ENCODE measurements at regions not wholly inside any gene's neighbourhood (a gene's known extent, or its start where the extent isn't known, plus 50 kb on each side); places are given as distances from the start of the nearest gene placed in this dataset.

- TF ChIP-seq GABPA (IDR thresholded peaks at IDR 0.05; ENCODE audit: low read depth) (no peak), CTCF (IDR thresholded peaks at IDR 0.05; ENCODE audit: insufficient read depth, low read length) (no peak), POLR2AphosphoS5 (IDR thresholded peaks at IDR 0.05; ENCODE audit: low read depth) (no peak), SPI1 (IDR thresholded peaks at IDR 0.05; ENCODE audit: borderline replicate concordance, low read depth) (no peak)
- TF ChIP-seq, protein P1, sequence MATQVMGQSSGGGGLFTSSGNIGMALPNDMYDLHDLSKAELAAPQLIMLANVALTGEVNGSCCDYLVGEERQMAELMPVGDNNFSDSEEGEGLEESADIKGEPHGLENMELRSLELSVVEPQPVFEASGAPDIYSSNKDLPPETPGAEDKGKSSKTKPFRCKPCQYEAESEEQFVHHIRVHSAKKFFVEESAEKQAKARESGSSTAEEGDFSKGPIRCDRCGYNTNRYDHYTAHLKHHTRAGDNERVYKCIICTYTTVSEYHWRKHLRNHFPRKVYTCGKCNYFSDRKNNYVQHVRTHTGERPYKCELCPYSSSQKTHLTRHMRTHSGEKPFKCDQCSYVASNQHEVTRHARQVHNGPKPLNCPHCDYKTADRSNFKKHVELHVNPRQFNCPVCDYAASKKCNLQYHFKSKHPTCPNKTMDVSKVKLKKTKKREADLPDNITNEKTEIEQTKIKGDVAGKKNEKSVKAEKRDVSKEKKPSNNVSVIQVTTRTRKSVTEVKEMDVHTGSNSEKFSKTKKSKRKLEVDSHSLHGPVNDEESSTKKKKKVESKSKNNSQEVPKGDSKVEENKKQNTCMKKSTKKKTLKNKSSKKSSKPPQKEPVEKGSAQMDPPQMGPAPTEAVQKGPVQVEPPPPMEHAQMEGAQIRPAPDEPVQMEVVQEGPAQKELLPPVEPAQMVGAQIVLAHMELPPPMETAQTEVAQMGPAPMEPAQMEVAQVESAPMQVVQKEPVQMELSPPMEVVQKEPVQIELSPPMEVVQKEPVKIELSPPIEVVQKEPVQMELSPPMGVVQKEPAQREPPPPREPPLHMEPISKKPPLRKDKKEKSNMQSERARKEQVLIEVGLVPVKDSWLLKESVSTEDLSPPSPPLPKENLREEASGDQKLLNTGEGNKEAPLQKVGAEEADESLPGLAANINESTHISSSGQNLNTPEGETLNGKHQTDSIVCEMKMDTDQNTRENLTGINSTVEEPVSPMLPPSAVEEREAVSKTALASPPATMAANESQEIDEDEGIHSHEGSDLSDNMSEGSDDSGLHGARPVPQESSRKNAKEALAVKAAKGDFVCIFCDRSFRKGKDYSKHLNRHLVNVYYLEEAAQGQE (IDR thresholded peaks at IDR 0.05; ENCODE audit: insufficient replicate concordance, low read depth), result no peak
- no peaks in the 10 kb centered on the region for H3K27me3 ChIP-seq (ENCODE audit: insufficient read depth, poor library complexity, severe bottlenecking)
- no peak overlapping the region for H3K27ac ChIP-seq (replicated peaks)
- H3K4me3 ChIP-seq (replicated peaks; ENCODE audit: insufficient read depth, low read length), result no peak overlapping the region
- peak in 1 of 2 experiments; percentile 21 for DNase-seq (ENCODE audit: low read depth in 1 of 2, low spot score in 1 of 2)
These were observed 508.1 kb upstream of the ARX start for GRCh38 chrX:25523574-25524540.

DNA sequence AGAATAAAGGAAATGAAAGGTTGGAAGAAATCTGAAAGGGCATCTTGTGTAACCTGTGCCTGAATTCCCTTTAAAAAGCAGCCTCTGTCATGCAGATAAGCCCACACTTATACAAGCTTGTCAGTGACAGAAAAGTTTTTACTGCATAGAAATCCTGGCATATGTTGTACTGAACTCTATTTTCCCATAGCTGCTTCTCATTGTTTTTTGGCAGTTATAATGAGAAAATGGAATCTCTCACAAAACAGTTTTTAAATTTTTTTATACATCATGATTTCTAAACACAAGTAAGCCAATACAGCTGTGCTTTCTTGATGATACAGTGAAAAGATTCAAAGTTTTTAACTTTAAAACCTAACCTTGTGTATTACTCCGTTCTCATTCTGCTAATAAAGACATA lies 511.4 kb upstream of the ARX start:
- Histone ChIP-seq H3K4me3 (replicated peaks; ENCODE audit: insufficient read depth, low read length) (no peak overlapping the region), H3K27me3 (ENCODE audit: insufficient read depth, poor library complexity, severe bottlenecking) (no peaks in the 10 kb centered on the region), H3K27ac (replicated peaks) (no peak overlapping the region)
- no peak for TF ChIP-seq SPI1 (IDR thresholded peaks at IDR 0.05; ENCODE audit: borderline replicate concordance, low read depth)
- no peak for TF ChIP-seq POLR2AphosphoS5 (IDR thresholded peaks at IDR 0.05; ENCODE audit: low read depth)
- TF ChIP-seq GABPA (IDR thresholded peaks at IDR 0.05; ENCODE audit: low read depth), result no peak
- TF ChIP-seq, protein P1 (IDR thresholded peaks at IDR 0.05; ENCODE audit: insufficient replicate concordance, low read depth), result no peak
- TF ChIP-seq CTCF (IDR thresholded peaks at IDR 0.05; ENCODE audit: insufficient read depth, low read length), result no peak
- no peak for DNase-seq (ENCODE audit: low read depth in 1 of 2, low spot score in 1 of 2)

DNA sequence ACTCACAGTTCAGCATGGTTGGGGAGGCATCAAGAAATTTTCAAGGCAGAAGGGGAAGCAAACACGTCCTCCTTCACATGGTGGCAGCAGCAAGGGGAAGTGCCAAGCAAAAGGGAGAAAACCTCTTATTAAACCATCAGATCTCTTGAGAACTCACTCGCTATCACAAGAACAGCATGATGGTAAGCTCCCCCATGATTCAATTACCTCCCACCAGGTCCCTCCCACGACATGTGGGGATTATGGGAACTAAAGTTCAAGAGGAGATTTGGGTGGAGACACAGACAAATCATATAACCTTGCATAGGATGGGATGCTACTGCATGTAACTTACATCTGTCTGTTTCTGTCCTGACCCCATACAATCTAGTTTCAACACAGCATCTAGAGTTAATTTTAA lies 511.8 kb upstream of the ARX start:
- no peak for DNase-seq (ENCODE audit: low read depth in 1 of 2, low spot score in 1 of 2)
- Histone ChIP-seq H3K27ac (replicated peaks) (no peak overlapping the region), H3K27me3 (ENCODE audit: insufficient read depth, poor library complexity, severe bottlenecking) (no peaks in the 10 kb centered on the region), H3K4me3 (replicated peaks; ENCODE audit: insufficient read depth, low read length) (no peak overlapping the region)
- TF ChIP-seq SPI1 (IDR thresholded peaks at IDR 0.05; ENCODE audit: borderline replicate concordance, low read depth), result no peak
- TF ChIP-seq POLR2AphosphoS5 (IDR thresholded peaks at IDR 0.05; ENCODE audit: low read depth), result no peak
- TF ChIP-seq, protein P1 (IDR thresholded peaks at IDR 0.05; ENCODE audit: insufficient replicate concordance, low read depth), result no peak
- no peak for TF ChIP-seq GABPA (IDR thresholded peaks at IDR 0.05; ENCODE audit: low read depth)
- TF ChIP-seq CTCF (IDR thresholded peaks at IDR 0.05; ENCODE audit: insufficient read depth, low read length), result no peak
